Natural killer cell treated with Interleukin-12 subunit alpha and Interleukin-12 subunit beta and Interleukin-15 and Interleukin-18, amount 100 ng/mL, for 72 hours (primary cell): ENCODE measurements at regions not wholly inside any gene's neighbourhood (a gene's known extent, or its start where the extent isn't known, plus 50 kb on each side); places are given as distances from the start of the nearest gene placed in this dataset.

Experiments
- ATAC-seq, 2 donors: fragments of 150-1000 bp; cut with Tn5 transposase in 1 of 2; sonication (Bioruptor Pico), chemical (Tn5 transposase) in 1 of 2; 2 replicates each; pipeline ENCODE4 v1.10.0; 2021
- DNase-seq: peaks from one replicate; pipeline ENCODE4 v3.0.0; 2022; ENCODE audit warnings: low spot score
- H3K27ac Mint-ChIP-seq, 2 donors: 1 replicate in 1 of 2; 2 replicates in 1 of 2; pipeline ENCODE4 v1.8.0; 2022; ENCODE audit warnings: mixed read lengths in 2 of 2, mild to moderate bottlenecking in 1 of 2, moderate library complexity in 1 of 2
- H3K27me3 Mint-ChIP-seq, 2 donors: 1 replicate in 1 of 2; 2 replicates in 1 of 2; pipeline ENCODE4 v1.8.0; 2022; ENCODE audit warnings: mixed read lengths in 2 of 2
- H3K36me3 Mint-ChIP-seq: one replicate; pipeline ENCODE4 v1.8.0; 2022; ENCODE audit warnings: mixed read lengths
- H3K4me1 Mint-ChIP-seq, 2 donors: 1 replicate in 1 of 2; 2 replicates in 1 of 2; pipeline ENCODE4 v1.8.0; 2022; ENCODE audit warnings: low read depth in 2 of 2, mixed read lengths in 2 of 2, mild to moderate bottlenecking in 1 of 2
- H3K4me3 Mint-ChIP-seq: one replicate; pipeline ENCODE4 v1.8.0; 2022; ENCODE audit warnings: mixed read lengths
- H3K9me3 Mint-ChIP-seq: 2 replicates; pipeline ENCODE4 v1.8.0; 2022; ENCODE audit warnings: mixed read lengths

DNA sequence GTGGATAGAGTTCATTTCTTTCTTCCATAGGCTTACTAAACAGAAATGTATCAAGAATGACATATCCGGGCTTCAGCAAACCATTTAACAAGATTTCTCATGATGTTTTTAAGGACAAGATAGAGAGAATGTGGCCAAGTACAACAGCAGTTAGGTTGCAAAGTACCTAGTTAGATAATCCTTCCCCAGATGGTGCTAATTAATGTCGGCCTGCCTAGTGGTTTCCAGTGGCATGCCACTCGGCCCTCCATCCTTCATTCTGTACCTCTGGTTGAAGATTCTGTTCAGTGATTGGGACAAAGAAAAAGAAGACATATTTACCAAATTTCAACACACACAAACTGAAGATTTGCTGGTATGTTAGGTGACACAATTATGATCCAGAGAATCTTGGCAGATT is 212.1 kb downstream of the MACC1 start:
- ATAC-seq: no peak
- H3K4me1 Mint-ChIP-seq: no peaks in the 10 kb centered on the region
- no peak for DNase-seq
- H3K4me3 Mint-ChIP-seq: no peak overlapping the region
- no peaks in the 10 kb centered on the region for H3K36me3 Mint-ChIP-seq
- peaks cover 11% of the 10 kb centered on the region for H3K9me3 Mint-ChIP-seq
- no peaks in the 10 kb centered on the region for H3K27me3 Mint-ChIP-seq
- no peak overlapping the region for H3K27ac Mint-ChIP-seq

DNA sequence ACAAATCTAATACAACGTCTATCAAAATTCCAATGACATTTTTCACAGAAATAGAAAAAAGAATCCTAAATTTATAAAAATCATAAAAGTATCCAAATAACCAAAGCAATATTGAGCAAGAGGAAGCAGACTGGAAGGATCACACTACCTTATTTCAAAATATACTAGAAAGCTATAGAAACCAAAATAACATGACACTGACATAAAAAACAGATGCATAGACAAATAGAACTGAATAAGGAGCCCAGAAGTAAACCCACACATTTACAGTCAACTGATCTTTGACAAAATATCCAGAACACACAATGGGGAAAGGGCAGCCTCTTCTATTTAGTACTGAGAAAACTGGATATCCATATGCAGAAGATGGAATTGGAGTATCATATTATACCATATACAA is 217.5 kb downstream of the MACC1 start:
- H3K36me3 Mint-ChIP-seq: no peaks in the 10 kb centered on the region
- no peak overlapping the region for H3K27ac Mint-ChIP-seq

GRCh38 chr7:19991936-19992335 is 218.5 kb upstream of the TMEM196 start:
- ATAC-seq (no peak), DNase-seq (no peak)
- H3K36me3 Mint-ChIP-seq: no peaks in the 10 kb centered on the region
- H3K27me3 Mint-ChIP-seq: no peaks in the 10 kb centered on the region
- no peaks in the 10 kb centered on the region for H3K4me1 Mint-ChIP-seq
- H3K4me3 Mint-ChIP-seq: no peak overlapping the region
- H3K27ac Mint-ChIP-seq: no peak overlapping the region
- H3K9me3 Mint-ChIP-seq: peaks cover 17% of the 10 kb centered on the region

More for the DNA sequence above, 217.5 kb downstream of the MACC1 start:
- no peak overlapping the region for H3K4me3 Mint-ChIP-seq
- H3K4me1 Mint-ChIP-seq: no peaks in the 10 kb centered on the region
- no peaks in the 10 kb centered on the region for H3K27me3 Mint-ChIP-seq
- H3K9me3 Mint-ChIP-seq: peaks cover 7% of the 10 kb centered on the region
- no peak for DNase-seq
- ATAC-seq: no peak

- no peak for DNase-seq
- H3K27ac Mint-ChIP-seq: no peak overlapping the region
- no peak for ATAC-seq
- H3K4me3 Mint-ChIP-seq: no peak overlapping the region
- H3K9me3 Mint-ChIP-seq: peaks cover 20% of the 10 kb centered on the region
- no peaks in the 10 kb centered on the region for H3K27me3 Mint-ChIP-seq
- H3K4me1 Mint-ChIP-seq: no peaks in the 10 kb centered on the region
- no peaks in the 10 kb centered on the region for H3K36me3 Mint-ChIP-seq
Measured at GRCh38 chr7:19989906-19990305, 216.5 kb upstream of the TMEM196 start.

- Mint-ChIP-seq H3K9me3 (peaks cover 20% of the 10 kb centered on the region), H3K4me3 (no peak overlapping the region), H3K27me3 (no peaks in the 10 kb centered on the region), H3K4me1 (no peaks in the 10 kb centered on the region), H3K36me3 (no peaks in the 10 kb centered on the region), H3K27ac (no peak overlapping the region)
- ATAC-seq (no peak), DNase-seq (no peak)
Measured at GRCh38 chr7:19988860-19989259, 215.4 kb upstream of the TMEM196 start.

DNA sequence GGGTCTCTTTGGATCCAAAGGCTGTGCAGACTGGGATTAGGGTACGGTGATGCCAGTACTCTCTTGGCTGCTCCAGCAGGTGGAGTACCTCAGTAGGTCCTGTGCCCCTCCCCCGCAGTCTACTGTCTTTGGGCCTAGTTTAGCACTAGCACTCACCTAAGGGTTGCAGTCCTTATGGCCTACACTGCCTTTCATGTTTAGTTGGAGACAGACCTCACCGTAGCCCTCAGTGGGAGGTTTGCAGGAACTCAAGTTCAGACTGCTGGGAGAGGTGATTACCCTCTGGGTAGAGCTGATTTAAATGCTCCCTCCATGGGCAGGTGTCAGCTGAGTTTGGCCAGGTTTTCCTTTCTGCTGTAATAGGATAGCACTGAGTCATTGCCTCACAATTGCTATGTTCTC is 210.8 kb upstream of the TMEM196 start:
- DNase-seq (no peak), ATAC-seq (no peak)
- Mint-ChIP-seq H3K4me1 (no peaks in the 10 kb centered on the region), H3K27ac (no peak overlapping the region), H3K36me3 (no peaks in the 10 kb centered on the region), H3K27me3 (no peaks in the 10 kb centered on the region), H3K4me3 (no peak overlapping the region), H3K9me3 (peaks cover 9% of the 10 kb centered on the region)

- Mint-ChIP-seq H3K4me1 (no peaks in the 10 kb centered on the region), H3K27me3 (no peaks in the 10 kb centered on the region), H3K4me3 (no peak overlapping the region), H3K9me3 (peaks cover 11% of the 10 kb centered on the region), H3K27ac (no peak overlapping the region), H3K36me3 (no peaks in the 10 kb centered on the region)
- ATAC-seq (peak in 1 of 2 donors; percentile 20), DNase-seq (no peak)
Measured at GRCh38 chr7:19982841-19983835, 209.7 kb upstream of the TMEM196 start.

DNA sequence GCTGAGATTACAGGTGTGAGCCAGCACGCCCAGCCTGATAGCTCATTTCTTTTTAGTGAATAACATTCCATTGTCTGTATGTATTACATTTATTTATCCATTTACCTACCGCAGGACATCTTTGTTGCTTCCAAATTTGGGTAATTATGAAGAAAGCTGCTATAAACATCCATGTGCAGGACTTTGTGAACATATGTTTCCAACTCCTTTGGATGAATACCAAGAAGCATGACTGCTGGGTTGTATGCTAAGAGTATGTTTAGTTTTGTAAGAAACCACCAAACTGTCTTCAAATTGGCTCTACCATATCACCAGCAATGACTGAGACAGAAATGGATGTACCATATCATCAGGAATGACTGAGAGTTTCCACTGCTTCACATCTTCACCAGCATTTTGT is 200.2 kb upstream of the TMEM196 start:
- no peak for DNase-seq
- Mint-ChIP-seq H3K36me3 (no peaks in the 10 kb centered on the region), H3K4me1 (no peaks in the 10 kb centered on the region), H3K4me3 (no peak overlapping the region), H3K9me3 (peaks cover 20% of the 10 kb centered on the region), H3K27ac (no peak overlapping the region), H3K27me3 (no peaks in the 10 kb centered on the region)
- ATAC-seq: no peak

GRCh38 chr7:19972876-19973275 is 199.5 kb upstream of the TMEM196 start:
- Mint-ChIP-seq H3K4me3 (no peak overlapping the region), H3K27ac (no peak overlapping the region), H3K4me1 (no peaks in the 10 kb centered on the region), H3K27me3 (no peaks in the 10 kb centered on the region), H3K36me3 (no peaks in the 10 kb centered on the region), H3K9me3 (peaks cover 17% of the 10 kb centered on the region)
- DNase-seq (no peak), ATAC-seq (no peak)

GRCh38 chr7:19971956-19972355 is 198.5 kb upstream of the TMEM196 start:
- Mint-ChIP-seq H3K4me1 (no peaks in the 10 kb centered on the region), H3K27me3 (no peaks in the 10 kb centered on the region), H3K27ac (no peak overlapping the region), H3K36me3 (no peaks in the 10 kb centered on the region), H3K4me3 (no peak overlapping the region), H3K9me3 (peaks cover 17% of the 10 kb centered on the region)
- no peak for DNase-seq
- ATAC-seq: no peak

- H3K4me3 Mint-ChIP-seq: no peak overlapping the region
- no peaks in the 10 kb centered on the region for H3K4me1 Mint-ChIP-seq
- no peaks in the 10 kb centered on the region for H3K27me3 Mint-ChIP-seq
- peaks cover 9% of the 10 kb centered on the region for H3K9me3 Mint-ChIP-seq
- H3K36me3 Mint-ChIP-seq: no peaks in the 10 kb centered on the region
- no peak for DNase-seq
- no peak overlapping the region for H3K27ac Mint-ChIP-seq
- ATAC-seq: no peak
Measured at GRCh38 chr7:19970514-19970913, 197.1 kb upstream of the TMEM196 start.

- H3K9me3 Mint-ChIP-seq: peaks cover 9% of the 10 kb centered on the region
- H3K36me3 Mint-ChIP-seq: no peaks in the 10 kb centered on the region
- DNase-seq (no peak), ATAC-seq (no peak)
- no peaks in the 10 kb centered on the region for H3K4me1 Mint-ChIP-seq
- H3K27me3 Mint-ChIP-seq: no peaks in the 10 kb centered on the region
- H3K4me3 Mint-ChIP-seq: no peak overlapping the region
- H3K27ac Mint-ChIP-seq: no peak overlapping the region
Measured at GRCh38 chr7:19969859-19970493, 196.6 kb upstream of the TMEM196 start.

- no peak overlapping the region for H3K27ac Mint-ChIP-seq
- no peaks in the 10 kb centered on the region for H3K36me3 Mint-ChIP-seq
- H3K27me3 Mint-ChIP-seq: no peaks in the 10 kb centered on the region
- H3K4me3 Mint-ChIP-seq: no peak overlapping the region
- peaks cover 3% of the 10 kb centered on the region for H3K9me3 Mint-ChIP-seq
- H3K4me1 Mint-ChIP-seq: no peaks in the 10 kb centered on the region
- DNase-seq: no peak
- no peak for ATAC-seq
Measured at GRCh38 chr7:19964246-19964645, 190.8 kb upstream of the TMEM196 start.

DNA sequence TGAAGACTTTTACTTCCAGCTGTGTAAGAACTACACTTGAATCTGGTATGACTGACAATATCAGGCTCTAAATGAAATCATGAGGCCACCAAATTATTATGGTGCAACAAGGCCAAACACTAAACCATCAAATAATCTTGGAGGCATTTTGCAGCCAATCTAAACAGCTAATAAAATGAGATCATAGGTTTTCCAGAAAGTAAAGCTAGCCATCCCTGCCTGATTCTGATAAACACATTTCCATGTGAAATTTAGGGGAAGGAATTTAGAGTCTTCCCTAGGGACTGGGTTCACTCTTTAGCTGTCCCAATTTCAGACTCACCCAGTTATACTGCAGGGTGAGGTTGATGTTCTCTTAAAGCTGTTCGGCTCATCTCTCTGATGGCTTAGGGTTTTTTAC is 190.3 kb upstream of the TMEM196 start:
- Mint-ChIP-seq H3K9me3 (peaks cover 3% of the 10 kb centered on the region), H3K36me3 (no peaks in the 10 kb centered on the region), H3K27me3 (no peaks in the 10 kb centered on the region), H3K4me1 (no peaks in the 10 kb centered on the region), H3K4me3 (no peak overlapping the region), H3K27ac (no peak overlapping the region)
- DNase-seq (no peak), ATAC-seq (no peak)
